ENCODE measurements at regions not wholly inside any gene's neighbourhood (a gene's known extent, or its start where the extent isn't known, plus 50 kb on each side); places are given as distances from the start of the nearest gene placed in this dataset.

DNA sequence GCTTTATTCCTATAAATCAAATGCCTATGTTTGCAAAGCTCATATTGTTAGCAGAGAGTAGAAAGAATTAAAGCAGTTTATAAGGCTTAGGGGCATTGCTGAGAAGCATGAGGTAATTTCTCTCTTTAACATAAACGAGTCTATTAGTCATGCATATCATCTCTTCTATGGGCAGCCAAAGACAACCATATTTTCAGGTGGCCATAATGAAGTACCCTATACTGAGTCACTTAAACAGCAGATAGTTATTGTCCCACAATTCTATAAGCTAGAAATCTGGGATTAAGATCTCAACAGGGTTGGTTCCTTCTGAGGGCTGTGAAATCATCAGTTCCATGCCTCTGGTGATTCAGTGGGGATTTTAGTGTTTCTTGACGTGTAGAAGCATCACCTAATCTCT is 277.5 kb downstream of the NR4A2 start:
- TF ChIP-seq, protein P1, sequence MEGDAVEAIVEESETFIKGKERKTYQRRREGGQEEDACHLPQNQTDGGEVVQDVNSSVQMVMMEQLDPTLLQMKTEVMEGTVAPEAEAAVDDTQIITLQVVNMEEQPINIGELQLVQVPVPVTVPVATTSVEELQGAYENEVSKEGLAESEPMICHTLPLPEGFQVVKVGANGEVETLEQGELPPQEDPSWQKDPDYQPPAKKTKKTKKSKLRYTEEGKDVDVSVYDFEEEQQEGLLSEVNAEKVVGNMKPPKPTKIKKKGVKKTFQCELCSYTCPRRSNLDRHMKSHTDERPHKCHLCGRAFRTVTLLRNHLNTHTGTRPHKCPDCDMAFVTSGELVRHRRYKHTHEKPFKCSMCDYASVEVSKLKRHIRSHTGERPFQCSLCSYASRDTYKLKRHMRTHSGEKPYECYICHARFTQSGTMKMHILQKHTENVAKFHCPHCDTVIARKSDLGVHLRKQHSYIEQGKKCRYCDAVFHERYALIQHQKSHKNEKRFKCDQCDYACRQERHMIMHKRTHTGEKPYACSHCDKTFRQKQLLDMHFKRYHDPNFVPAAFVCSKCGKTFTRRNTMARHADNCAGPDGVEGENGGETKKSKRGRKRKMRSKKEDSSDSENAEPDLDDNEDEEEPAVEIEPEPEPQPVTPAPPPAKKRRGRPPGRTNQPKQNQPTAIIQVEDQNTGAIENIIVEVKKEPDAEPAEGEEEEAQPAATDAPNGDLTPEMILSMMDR (IDR thresholded peaks at IDR 0.05) = no peak
- TF ChIP-seq ZFX (IDR thresholded peaks at IDR 0.05; ENCODE audit: borderline replicate concordance) = no peak
